H9 (cell line): ENCODE measurements at regions not wholly inside any gene's neighbourhood (a gene's known extent, or its start where the extent isn't known, plus 50 kb on each side); places are given as distances from the start of the nearest gene placed in this dataset.

ENCODE experiments used
- DNase-seq: peaks from one replicate; pipeline ENCODE4 v3.0.0-alpha.2; 2017
- H2AFZ ChIP-seq: one replicate; pipeline ENCODE4 v1.6.1; 2013; ENCODE audit warnings: mild to moderate bottlenecking, low read length, control low read depth, moderate library complexity
- H2AK5ac ChIP-seq: 2 replicates; pipeline ENCODE4 v1.6.1; 2013; ENCODE audit warnings: low read length, control low read depth, mixed read lengths; ENCODE audit not compliant: insufficient read length
- H2BK120ac ChIP-seq: one replicate; pipeline ENCODE4 v1.6.1; 2013; ENCODE audit warnings: low read depth, mild to moderate bottlenecking, low read length, control low read depth, inconsistent platforms; ENCODE audit not compliant: poor library complexity, severe bottlenecking
- H2BK12ac ChIP-seq: 2 replicates; pipeline ENCODE4 v1.6.1; 2013; ENCODE audit warnings: low read length, control low read depth, mixed read lengths, low read depth; ENCODE audit not compliant: insufficient read length
- H2BK15ac ChIP-seq: 2 replicates; pipeline ENCODE4 v1.6.1; 2013; ENCODE audit warnings: low read depth, low read length, control low read depth
- H2BK20ac ChIP-seq: one replicate; pipeline ENCODE4 v1.6.1; 2013; ENCODE audit warnings: low read depth, mild to moderate bottlenecking, low read length, control low read depth, inconsistent platforms; ENCODE audit not compliant: poor library complexity, severe bottlenecking
- H2BK5ac ChIP-seq: 2 replicates; pipeline ENCODE4 v1.6.1; 2013; ENCODE audit warnings: low read length, control low read depth, mixed read lengths; ENCODE audit not compliant: insufficient read length
- H3K14ac ChIP-seq: 2 replicates; pipeline ENCODE4 v1.6.1; 2013; ENCODE audit warnings: low read length, control low read depth; ENCODE audit not compliant: insufficient read depth
- H3K18ac ChIP-seq: 2 replicates; pipeline ENCODE4 v1.6.1; 2013; ENCODE audit warnings: low read depth, mild to moderate bottlenecking, mixed read lengths, low read length, control low read depth; ENCODE audit not compliant: insufficient read length
- H3K23ac ChIP-seq: 2 replicates; pipeline ENCODE4 v1.6.1; 2013; ENCODE audit warnings: low read length, control low read depth, mixed read lengths, low read depth; ENCODE audit not compliant: insufficient read length
- H3K23me2 ChIP-seq: 2 replicates; pipeline ENCODE4 v1.6.1; 2013; ENCODE audit warnings: low read depth, mild to moderate bottlenecking, mixed read lengths, low read length, control low read depth; ENCODE audit not compliant: insufficient read length, poor library complexity, severe bottlenecking
- H3K27ac ChIP-seq: 2 replicates; pipeline ENCODE4 v1.5.1; 2013; ENCODE audit warnings: low read length, control low read depth, mixed read lengths, low read depth; ENCODE audit not compliant: insufficient read length
- H3K27me3 ChIP-seq: 2 replicates; pipeline ENCODE4 v1.6.1; 2013; ENCODE audit warnings: low read length, control low read depth, inconsistent platforms; ENCODE audit not compliant: insufficient read depth
- H3K4ac ChIP-seq: 2 replicates; pipeline ENCODE4 v1.6.1; 2013; ENCODE audit warnings: low read depth, mild to moderate bottlenecking, control low read depth, inconsistent platforms, low read length, moderate library complexity
- H3K4me1 ChIP-seq: 2 replicates; pipeline ENCODE4 v1.6.1; 2013; ENCODE audit warnings: low read length, control low read depth, inconsistent platforms; ENCODE audit not compliant: insufficient read depth
- H3K4me2 ChIP-seq: 2 replicates; pipeline ENCODE4 v1.6.1; 2013; ENCODE audit warnings: low read length, control low read depth, mixed read lengths; ENCODE audit not compliant: insufficient read length, insufficient read depth
- H3K56ac ChIP-seq: 2 replicates; pipeline ENCODE4 v1.6.1; 2013; ENCODE audit warnings: low read depth, mild to moderate bottlenecking, mixed read lengths, low read length, control low read depth; ENCODE audit not compliant: insufficient read length
- H3K79me1 ChIP-seq: 2 replicates; pipeline ENCODE4 v1.6.1; 2013; ENCODE audit warnings: low read depth, mild to moderate bottlenecking, moderate library complexity, low read length, control low read depth, inconsistent platforms; ENCODE audit not compliant: insufficient read depth, poor library complexity, severe bottlenecking
- H3K79me2 ChIP-seq: 2 replicates; pipeline ENCODE4 v1.6.1; 2013; ENCODE audit warnings: low read length, control low read depth, inconsistent platforms; ENCODE audit not compliant: insufficient read depth
- H3K9ac ChIP-seq: 2 replicates; pipeline ENCODE4 v1.6.1; 2013; ENCODE audit warnings: low read length, control low read depth, mixed read lengths; ENCODE audit not compliant: insufficient read length; ENCODE audit errors: extremely low read depth
- H3K9me3 ChIP-seq: one replicate; pipeline ENCODE4 v1.6.1; 2013; ENCODE audit warnings: low read depth, low read length, inconsistent platforms; ENCODE audit not compliant: control insufficient read depth
- H3T11ph ChIP-seq: one replicate; pipeline ENCODE4 v1.6.1; 2013; ENCODE audit warnings: mild to moderate bottlenecking, low read length, control low read depth, inconsistent platforms
- H4K20me1 ChIP-seq: one replicate; pipeline ENCODE4 v1.6.1; 2013; ENCODE audit not compliant: control insufficient read depth, insufficient read length, insufficient read depth
- H4K5ac ChIP-seq: 2 replicates; pipeline ENCODE4 v1.6.1; 2013; ENCODE audit warnings: low read depth, mild to moderate bottlenecking, mixed read lengths, low read length, control low read depth; ENCODE audit not compliant: insufficient read length
- H4K8ac ChIP-seq: replicated peaks from 2 replicates; pipeline ENCODE4 v1.6.1; 2013; ENCODE audit warnings: low read length, control low read depth, mixed read lengths, low read depth; ENCODE audit not compliant: insufficient read length
- H4K91ac ChIP-seq: 2 replicates; pipeline ENCODE4 v1.6.1; 2013; ENCODE audit warnings: low read depth, mild to moderate bottlenecking, moderate library complexity, mixed read lengths, low read length, control low read depth; ENCODE audit not compliant: insufficient read length
- H3K27ac Mint-ChIP-seq, 3 experiments: 2 replicates in 2 of 3; 3 replicates in 1 of 3; pipeline ENCODE4 v1.8.0; 2020 to 2021; ENCODE audit warnings: mixed read lengths in 3 of 3, mild to moderate bottlenecking in 1 of 3, moderate library complexity in 1 of 3
- H3K27me3 Mint-ChIP-seq: 2 replicates; pipeline ENCODE4 v1.8.0; 2021; ENCODE audit warnings: low read depth, mild to moderate bottlenecking, moderate library complexity, mixed read lengths
- H3K36me3 Mint-ChIP-seq, 3 experiments: 2 replicates in 2 of 3; 3 replicates in 1 of 3; pipeline ENCODE4 v1.8.0; 2020 to 2021; ENCODE audit warnings: low read depth in 3 of 3, mixed read lengths in 3 of 3; ENCODE audit not compliant: insufficient read depth in 1 of 3
- H3K4me1 Mint-ChIP-seq, 2 experiments: 2 replicates each; pipeline ENCODE4 v1.8.0; 2020; ENCODE audit warnings: mixed read lengths in 2 of 2
- H3K4me3 Mint-ChIP-seq, 2 experiments: 2 replicates in 1 of 2; 3 replicates in 1 of 2; pipeline ENCODE4 v1.8.0; 2020 to 2021; ENCODE audit warnings: mild to moderate bottlenecking in 2 of 2, mixed read lengths in 2 of 2, moderate library complexity in 1 of 2
- H3K9me3 Mint-ChIP-seq, 2 experiments: 2 replicates in 1 of 2; 3 replicates in 1 of 2; pipeline ENCODE4 v1.8.0; 2020; ENCODE audit warnings: mild to moderate bottlenecking in 2 of 2, mixed read lengths in 2 of 2, moderate library complexity in 1 of 2
- WGBS: extraction: QIAGEN DNeasy Blood & Tissue Kit; methylation state at CpG from one replicate; pipeline ENCODE4 v1.1.7; 2013; ENCODE audit warnings: missing lambda C conversion rate, low lambda C conversion rate, mixed read lengths; ENCODE audit not compliant: insufficient read length; ENCODE audit errors: extremely low coverage; 5-methylcytosine and 5-hydroxymethylcytosine counted together
- TF ChIP-seq, protein P1 (sequence below): fragments of 200-600 bp; sonication (generic); conservative IDR thresholded peaks from 3 replicates; pipeline ENCODE4 v1.8.0; 2021; ENCODE audit warnings: antibody characterized with exemption, mild to moderate bottlenecking

- Histone ChIP-seq H4K8ac (no peak overlapping the region), H3K18ac (no peak overlapping the region), H3K79me1 (no peaks in the 10 kb centered on the region), H3K27me3 (no peaks in the 10 kb centered on the region), H2BK15ac (no peak overlapping the region), H3K9me3 (no peaks in the 10 kb centered on the region), H2AK5ac (no peak overlapping the region), H3K4me1 (no peaks in the 10 kb centered on the region), H3K14ac (no peak overlapping the region), H2BK12ac (no peak overlapping the region), H3K9ac (no peak overlapping the region), H4K91ac (no peak overlapping the region), H4K5ac (no peak overlapping the region), H3K27ac (no peak overlapping the region), H2AFZ (no peak overlapping the region), H3K23me2 (no peaks in the 10 kb centered on the region), H3K4me2 (no peak overlapping the region), H3K4ac (no peak overlapping the region), H3K79me2 (no peaks in the 10 kb centered on the region), H3K56ac (no peak overlapping the region), H3T11ph (no peak overlapping the region), H2BK5ac (no peak overlapping the region), H4K20me1 (no peaks in the 10 kb centered on the region), H2BK20ac (no peak overlapping the region), H3K23ac (no peak overlapping the region), H2BK120ac (no peak overlapping the region)
- H3K4me1 Mint-ChIP-seq = no peaks in the 10 kb centered on the region
- WGBS = no CpG with 5 or more reads among the region's 2 CpGs
- DNase-seq = no peak
- no peaks in the 10 kb centered on the region for H3K36me3 Mint-ChIP-seq
- no peak overlapping the region for H3K4me3 Mint-ChIP-seq
- H3K9me3 Mint-ChIP-seq = peaks cover 0 to 2% of the 10 kb centered on the region in 2 experiments; a peak in 2 of 5 replicates
- TF ChIP-seq, protein P1, sequence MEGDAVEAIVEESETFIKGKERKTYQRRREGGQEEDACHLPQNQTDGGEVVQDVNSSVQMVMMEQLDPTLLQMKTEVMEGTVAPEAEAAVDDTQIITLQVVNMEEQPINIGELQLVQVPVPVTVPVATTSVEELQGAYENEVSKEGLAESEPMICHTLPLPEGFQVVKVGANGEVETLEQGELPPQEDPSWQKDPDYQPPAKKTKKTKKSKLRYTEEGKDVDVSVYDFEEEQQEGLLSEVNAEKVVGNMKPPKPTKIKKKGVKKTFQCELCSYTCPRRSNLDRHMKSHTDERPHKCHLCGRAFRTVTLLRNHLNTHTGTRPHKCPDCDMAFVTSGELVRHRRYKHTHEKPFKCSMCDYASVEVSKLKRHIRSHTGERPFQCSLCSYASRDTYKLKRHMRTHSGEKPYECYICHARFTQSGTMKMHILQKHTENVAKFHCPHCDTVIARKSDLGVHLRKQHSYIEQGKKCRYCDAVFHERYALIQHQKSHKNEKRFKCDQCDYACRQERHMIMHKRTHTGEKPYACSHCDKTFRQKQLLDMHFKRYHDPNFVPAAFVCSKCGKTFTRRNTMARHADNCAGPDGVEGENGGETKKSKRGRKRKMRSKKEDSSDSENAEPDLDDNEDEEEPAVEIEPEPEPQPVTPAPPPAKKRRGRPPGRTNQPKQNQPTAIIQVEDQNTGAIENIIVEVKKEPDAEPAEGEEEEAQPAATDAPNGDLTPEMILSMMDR = no peak
- H3K27me3 Mint-ChIP-seq = no peaks in the 10 kb centered on the region; the same call in 1 of the 2 replicates
- H3K27ac Mint-ChIP-seq = no peak overlapping the region
These were observed 339.9 kb upstream of the SOX11 start for GRCh38 chr2:5352286-5352685.
